GM23338 (cell line): ENCODE measurements at regions not wholly inside any gene's neighbourhood (a gene's known extent, or its start where the extent isn't known, plus 50 kb on each side); places are given as distances from the start of the nearest gene placed in this dataset.

Experiments
- ATAC-seq: fragments of 200-7000 bp; cut with Tn5 transposase; 3 replicates; pipeline ENCODE4 v1.9.1; 2020
- DNase-seq: peaks from one replicate; pipeline ENCODE4 v3.0.0-alpha.2; 2015; ENCODE audit warnings: low spot score
- H2AFZ ChIP-seq: fragments of 200-600 bp; sonication (generic); 2 replicates; pipeline ENCODE4 v1.8.0; 2016; ENCODE audit warnings: antibody characterized with exemption, mild to moderate bottlenecking, moderate library complexity
- H3F3A ChIP-seq: fragments of 200-600 bp; sonication (generic); replicated peaks from 2 replicates; pipeline ENCODE4 v1.8.0; 2017; ENCODE audit warnings: antibody characterized with exemption, mixed run types, low read depth
- H3K27ac ChIP-seq: fragments of 200-600 bp; sonication (generic); 2 replicates; pipeline ENCODE4 v1.6.1; 2016; ENCODE audit warnings: low read depth
- H3K27me3 ChIP-seq: fragments of 200-600 bp; sonication (generic); 2 replicates; pipeline ENCODE4 v1.8.0; 2016; ENCODE audit warnings: mild to moderate bottlenecking, mixed run types, moderate library complexity; ENCODE audit not compliant: insufficient read depth
- H3K36me3 ChIP-seq: fragments of 200-600 bp; sonication (generic); 2 replicates; pipeline ENCODE4 v1.8.0; 2016; ENCODE audit warnings: mild to moderate bottlenecking; ENCODE audit not compliant: insufficient read depth
- H3K4me1 ChIP-seq: fragments of 200-600 bp; sonication (generic); 2 replicates; pipeline ENCODE4 v1.8.0; 2016; ENCODE audit warnings: mild to moderate bottlenecking, moderate library complexity; ENCODE audit not compliant: insufficient read depth
- H3K4me2 ChIP-seq: fragments of 200-600 bp; sonication (generic); 2 replicates; pipeline ENCODE4 v1.7.1; 2017; ENCODE audit warnings: mixed run types
- H3K4me3 ChIP-seq: fragments of 200-600 bp; sonication (generic); 2 replicates; pipeline ENCODE4 v1.6.1; 2016; ENCODE audit warnings: mixed run types
- H3K79me2 ChIP-seq: fragments of 200-600 bp; sonication (generic); replicated peaks from 2 replicates; pipeline ENCODE4 v1.8.0; 2017; ENCODE audit warnings: mild to moderate bottlenecking; ENCODE audit not compliant: insufficient read depth
- H3K9me2 ChIP-seq: fragments of 200-600 bp; sonication (generic); 2 replicates; pipeline ENCODE4 v1.8.0; 2017; ENCODE audit not compliant: insufficient read depth
- H4K20me1 ChIP-seq: fragments of 200-600 bp; sonication (generic); replicated peaks from 2 replicates; pipeline ENCODE4 v1.8.0; 2017; ENCODE audit warnings: mild to moderate bottlenecking; ENCODE audit not compliant: insufficient read depth
- H3K27ac Mint-ChIP-seq: 2 replicates; pipeline ENCODE4 v1.8.0; 2020; ENCODE audit warnings: inconsistent platforms, mild to moderate bottlenecking, moderate library complexity, mixed read lengths
- H3K27me3 Mint-ChIP-seq: 3 replicates; pipeline ENCODE4 v1.8.0; 2022; ENCODE audit warnings: low read depth, mild to moderate bottlenecking, moderate library complexity, mixed read lengths, inconsistent platforms; ENCODE audit not compliant: insufficient read depth, poor library complexity
- H3K36me3 Mint-ChIP-seq: 3 replicates; pipeline ENCODE4 v1.8.0; 2021; ENCODE audit warnings: low read depth, mild to moderate bottlenecking, inconsistent platforms, moderate library complexity, mixed read lengths
- H3K4me1 Mint-ChIP-seq: 3 replicates; pipeline ENCODE4 v1.8.0; 2020; ENCODE audit warnings: mild to moderate bottlenecking, inconsistent platforms, mixed read lengths
- H3K4me3 Mint-ChIP-seq: 3 replicates; pipeline ENCODE4 v1.8.0; 2021; ENCODE audit warnings: moderate library complexity, mild to moderate bottlenecking, inconsistent platforms, mixed read lengths
- H3K9me3 Mint-ChIP-seq: 3 replicates; pipeline ENCODE4 v1.8.0; 2020; ENCODE audit warnings: moderate library complexity, mild to moderate bottlenecking, inconsistent platforms, mixed read lengths
- CTCF ChIP-seq, 2 experiments: fragments of 200-600 bp in 1 of 2; sonication (generic) in 1 of 2; conservative IDR thresholded peaks; 2 replicates each; pipeline versions ENCODE4 v1.5.1 to v1.6.1; 2016 to 2017; ENCODE audit warnings: antibody characterized with exemption in 2 of 2, low read depth in 2 of 2, mild to moderate bottlenecking in 2 of 2, moderate library complexity in 1 of 2
- ETS1 ChIP-seq: IDR thresholded peaks from 2 replicates; pipeline ENCODE4 v1.6.1; 2016; ENCODE audit warnings: antibody characterized with exemption
- EZH2 ChIP-seq: fragments of 200-600 bp; sonication (generic); IDR thresholded peaks from one replicate; pipeline ENCODE4 v1.8.0; 2017; ENCODE audit warnings: antibody characterized with exemption, mild to moderate bottlenecking, low read depth; ENCODE audit not compliant: unreplicated experiment
- JUNB ChIP-seq: IDR thresholded peaks from one replicate; pipeline ENCODE4 v1.6.1; 2016; ENCODE audit warnings: antibody characterized with exemption; ENCODE audit not compliant: unreplicated experiment
- NANOG ChIP-seq: IDR thresholded peaks from 2 replicates; pipeline ENCODE4 v1.6.1; 2016; ENCODE audit warnings: antibody characterized with exemption, borderline replicate concordance
- POLR2AphosphoS5 ChIP-seq: IDR thresholded peaks from 2 replicates; pipeline ENCODE4 v1.6.1; 2016; ENCODE audit warnings: antibody characterized with exemption, low read depth
- ZNF114 ChIP-seq: fragments of 250-450 bp; sonication (Bioruptor Pico); IDR thresholded peaks from 2 replicates; pipeline ENCODE4 v1.5.0; 2020; ENCODE audit warnings: mild to moderate bottlenecking, moderate library complexity
- ZNF331 ChIP-seq: fragments of 250-450 bp; sonication (Bioruptor Pico); IDR thresholded peaks from 2 replicates; pipeline ENCODE4 v1.5.0; 2020; ENCODE audit warnings: low read depth, mild to moderate bottlenecking, moderate library complexity
- TF ChIP-seq, protein P1 (sequence below): fragments of 250-450 bp; sonication (Bioruptor Pico); IDR thresholded peaks from 2 replicates; pipeline ENCODE4 v1.5.0; 2020; ENCODE audit warnings: mild to moderate bottlenecking, moderate library complexity
- TF ChIP-seq, protein P2 (sequence below): IDR thresholded peaks from one replicate; pipeline ENCODE4 v1.6.1; 2018; ENCODE audit warnings: antibody characterized with exemption; ENCODE audit not compliant: unreplicated experiment

- Histone ChIP-seq H3K4me1 (no peaks in the 10 kb centered on the region), H3K4me3 (no peak overlapping the region), H3K4me2 (no peak overlapping the region), H2AFZ (no peak overlapping the region), H3K27me3 (no peaks in the 10 kb centered on the region), H4K20me1 (no peaks in the 10 kb centered on the region), H3K36me3 (no peaks in the 10 kb centered on the region), H3F3A (no peaks in the 10 kb centered on the region), H3K27ac (no peak overlapping the region), H3K9me2 (peaks cover under 1% of the 10 kb centered on the region; the same call in 1 of the 2 replicates), H3K79me2 (no peaks in the 10 kb centered on the region)
- Mint-ChIP-seq H3K9me3 (no peaks in the 10 kb centered on the region), H3K4me3 (no peak overlapping the region), H3K4me1 (no peaks in the 10 kb centered on the region), H3K27ac (no peak overlapping the region), H3K36me3 (no peaks in the 10 kb centered on the region), H3K27me3 (peaks cover 12% of the 10 kb centered on the region)
- TF ChIP-seq POLR2AphosphoS5 = no peak
- no peak for TF ChIP-seq EZH2
- TF ChIP-seq ETS1 = no peak
- TF ChIP-seq CTCF (conservative IDR thresholded peaks at IDR 0.05; ENCODE audit: low read depth in 2 of 2) = no peak
- no peak for TF ChIP-seq ZNF114
- no peak for TF ChIP-seq JUNB
- no peak for TF ChIP-seq ZNF331 (CRISPR knock-in tag)
- TF ChIP-seq, protein P1, sequence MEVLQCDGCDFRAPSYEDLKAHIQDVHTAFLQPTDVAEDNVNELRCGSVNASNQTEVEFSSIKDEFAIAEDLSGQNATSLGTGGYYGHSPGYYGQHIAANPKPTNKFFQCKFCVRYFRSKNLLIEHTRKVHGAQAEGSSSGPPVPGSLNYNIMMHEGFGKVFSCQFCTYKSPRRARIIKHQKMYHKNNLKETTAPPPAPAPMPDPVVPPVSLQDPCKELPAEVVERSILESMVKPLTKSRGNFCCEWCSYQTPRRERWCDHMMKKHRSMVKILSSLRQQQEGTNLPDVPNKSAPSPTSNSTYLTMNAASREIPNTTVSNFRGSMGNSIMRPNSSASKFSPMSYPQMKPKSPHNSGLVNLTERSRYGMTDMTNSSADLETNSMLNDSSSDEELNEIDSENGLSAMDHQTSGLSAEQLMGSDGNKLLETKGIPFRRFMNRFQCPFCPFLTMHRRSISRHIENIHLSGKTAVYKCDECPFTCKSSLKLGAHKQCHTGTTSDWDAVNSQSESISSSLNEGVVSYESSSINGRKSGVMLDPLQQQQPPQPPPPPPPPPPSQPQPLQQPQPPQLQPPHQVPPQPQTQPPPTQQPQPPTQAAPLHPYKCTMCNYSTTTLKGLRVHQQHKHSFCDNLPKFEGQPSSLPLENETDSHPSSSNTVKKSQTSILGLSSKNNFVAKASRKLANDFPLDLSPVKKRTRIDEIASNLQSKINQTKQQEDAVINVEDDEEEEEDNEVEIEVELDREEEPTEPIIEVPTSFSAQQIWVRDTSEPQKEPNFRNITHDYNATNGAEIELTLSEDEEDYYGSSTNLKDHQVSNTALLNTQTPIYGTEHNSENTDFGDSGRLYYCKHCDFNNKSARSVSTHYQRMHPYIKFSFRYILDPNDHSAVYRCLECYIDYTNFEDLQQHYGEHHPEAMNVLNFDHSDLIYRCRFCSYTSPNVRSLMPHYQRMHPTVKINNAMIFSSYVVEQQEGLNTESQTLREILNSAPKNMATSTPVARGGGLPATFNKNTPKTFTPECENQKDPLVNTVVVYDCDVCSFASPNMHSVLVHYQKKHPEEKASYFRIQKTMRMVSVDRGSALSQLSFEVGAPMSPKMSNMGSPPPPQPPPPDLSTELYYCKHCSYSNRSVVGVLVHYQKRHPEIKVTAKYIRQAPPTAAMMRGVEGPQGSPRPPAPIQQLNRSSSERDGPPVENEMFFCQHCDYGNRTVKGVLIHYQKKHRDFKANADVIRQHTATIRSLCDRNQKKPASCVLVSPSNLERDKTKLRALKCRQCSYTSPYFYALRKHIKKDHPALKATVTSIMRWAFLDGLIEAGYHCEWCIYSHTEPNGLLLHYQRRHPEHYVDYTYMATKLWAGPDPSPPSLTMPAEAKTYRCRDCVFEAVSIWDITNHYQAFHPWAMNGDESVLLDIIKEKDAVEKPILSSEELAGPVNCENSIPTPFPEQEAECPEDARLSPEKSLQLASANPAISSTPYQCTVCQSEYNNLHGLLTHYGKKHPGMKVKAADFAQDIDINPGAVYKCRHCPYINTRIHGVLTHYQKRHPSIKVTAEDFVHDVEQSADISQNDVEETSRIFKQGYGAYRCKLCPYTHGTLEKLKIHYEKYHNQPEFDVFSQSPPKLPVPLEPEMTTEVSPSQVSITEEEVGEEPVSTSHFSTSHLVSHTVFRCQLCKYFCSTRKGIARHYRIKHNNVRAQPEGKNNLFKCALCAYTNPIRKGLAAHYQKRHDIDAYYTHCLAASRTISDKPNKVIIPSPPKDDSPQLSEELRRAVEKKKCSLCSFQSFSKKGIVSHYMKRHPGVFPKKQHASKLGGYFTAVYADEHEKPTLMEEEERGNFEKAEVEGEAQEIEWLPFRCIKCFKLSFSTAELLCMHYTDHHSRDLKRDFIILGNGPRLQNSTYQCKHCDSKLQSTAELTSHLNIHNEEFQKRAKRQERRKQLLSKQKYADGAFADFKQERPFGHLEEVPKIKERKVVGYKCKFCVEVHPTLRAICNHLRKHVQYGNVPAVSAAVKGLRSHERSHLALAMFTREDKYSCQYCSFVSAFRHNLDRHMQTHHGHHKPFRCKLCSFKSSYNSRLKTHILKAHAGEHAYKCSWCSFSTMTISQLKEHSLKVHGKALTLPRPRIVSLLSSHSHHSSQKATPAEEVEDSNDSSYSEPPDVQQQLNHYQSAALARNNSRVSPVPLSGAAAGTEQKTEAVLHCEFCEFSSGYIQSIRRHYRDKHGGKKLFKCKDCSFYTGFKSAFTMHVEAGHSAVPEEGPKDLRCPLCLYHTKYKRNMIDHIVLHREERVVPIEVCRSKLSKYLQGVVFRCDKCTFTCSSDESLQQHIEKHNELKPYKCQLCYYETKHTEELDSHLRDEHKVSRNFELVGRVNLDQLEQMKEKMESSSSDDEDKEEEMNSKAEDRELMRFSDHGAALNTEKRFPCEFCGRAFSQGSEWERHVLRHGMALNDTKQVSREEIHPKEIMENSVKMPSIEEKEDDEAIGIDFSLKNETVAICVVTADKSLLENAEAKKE (CRISPR knock-in tag) = no peak
- TF ChIP-seq, protein P2, sequence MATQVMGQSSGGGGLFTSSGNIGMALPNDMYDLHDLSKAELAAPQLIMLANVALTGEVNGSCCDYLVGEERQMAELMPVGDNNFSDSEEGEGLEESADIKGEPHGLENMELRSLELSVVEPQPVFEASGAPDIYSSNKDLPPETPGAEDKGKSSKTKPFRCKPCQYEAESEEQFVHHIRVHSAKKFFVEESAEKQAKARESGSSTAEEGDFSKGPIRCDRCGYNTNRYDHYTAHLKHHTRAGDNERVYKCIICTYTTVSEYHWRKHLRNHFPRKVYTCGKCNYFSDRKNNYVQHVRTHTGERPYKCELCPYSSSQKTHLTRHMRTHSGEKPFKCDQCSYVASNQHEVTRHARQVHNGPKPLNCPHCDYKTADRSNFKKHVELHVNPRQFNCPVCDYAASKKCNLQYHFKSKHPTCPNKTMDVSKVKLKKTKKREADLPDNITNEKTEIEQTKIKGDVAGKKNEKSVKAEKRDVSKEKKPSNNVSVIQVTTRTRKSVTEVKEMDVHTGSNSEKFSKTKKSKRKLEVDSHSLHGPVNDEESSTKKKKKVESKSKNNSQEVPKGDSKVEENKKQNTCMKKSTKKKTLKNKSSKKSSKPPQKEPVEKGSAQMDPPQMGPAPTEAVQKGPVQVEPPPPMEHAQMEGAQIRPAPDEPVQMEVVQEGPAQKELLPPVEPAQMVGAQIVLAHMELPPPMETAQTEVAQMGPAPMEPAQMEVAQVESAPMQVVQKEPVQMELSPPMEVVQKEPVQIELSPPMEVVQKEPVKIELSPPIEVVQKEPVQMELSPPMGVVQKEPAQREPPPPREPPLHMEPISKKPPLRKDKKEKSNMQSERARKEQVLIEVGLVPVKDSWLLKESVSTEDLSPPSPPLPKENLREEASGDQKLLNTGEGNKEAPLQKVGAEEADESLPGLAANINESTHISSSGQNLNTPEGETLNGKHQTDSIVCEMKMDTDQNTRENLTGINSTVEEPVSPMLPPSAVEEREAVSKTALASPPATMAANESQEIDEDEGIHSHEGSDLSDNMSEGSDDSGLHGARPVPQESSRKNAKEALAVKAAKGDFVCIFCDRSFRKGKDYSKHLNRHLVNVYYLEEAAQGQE = no peak
- TF ChIP-seq NANOG = no peak
- no peak for DNase-seq
- no peak for ATAC-seq
Observed at GRCh38 chr2:173658946-173659371, 304.3 kb downstream of the CDCA7 start.
